Iris pigment epithelial cell (primary cell): ENCODE measurements at regions not wholly inside any gene's neighbourhood (a gene's known extent, or its start where the extent isn't known, plus 50 kb on each side); places are given as distances from the start of the nearest gene placed in this dataset.

Source experiments
- DNase-seq: peaks from one replicate; pipeline ENCODE4 v3.0.0-alpha.2; 2011; ENCODE audit warnings: low read depth

- DNase-seq, result no peak
Measured at GRCh38 chr9:20114974-20115373, 326.1 kb upstream of the SLC24A2 start.

DNA sequence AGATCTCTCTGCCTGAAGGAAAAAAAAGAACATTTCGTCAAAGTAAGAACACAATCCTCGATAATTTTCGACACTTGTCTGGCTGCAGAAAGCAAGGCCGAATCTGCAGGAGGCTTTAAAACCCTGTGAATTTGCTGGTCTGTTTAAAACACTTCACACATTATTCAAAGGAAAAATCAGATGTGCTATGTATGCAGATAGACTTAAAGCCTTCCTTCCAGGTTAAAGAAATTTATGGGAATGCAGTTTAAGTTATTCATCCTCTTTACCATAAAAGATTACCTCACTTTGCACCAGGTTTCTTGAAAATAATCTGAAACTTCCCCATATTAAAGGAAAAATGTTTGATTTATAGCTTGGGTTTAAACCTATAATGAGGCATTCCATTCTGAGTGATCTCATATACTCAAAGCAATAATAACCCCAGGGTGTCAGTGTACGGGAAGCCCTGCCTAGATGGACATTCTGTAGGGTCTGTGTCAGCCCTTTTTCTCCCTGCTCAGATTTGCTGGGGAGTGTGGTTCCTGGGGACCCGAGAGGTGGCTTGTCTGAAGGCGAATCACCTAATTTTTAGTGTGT, 323.5 kb upstream of the SLC24A2 start:
- no peak for DNase-seq

DNA sequence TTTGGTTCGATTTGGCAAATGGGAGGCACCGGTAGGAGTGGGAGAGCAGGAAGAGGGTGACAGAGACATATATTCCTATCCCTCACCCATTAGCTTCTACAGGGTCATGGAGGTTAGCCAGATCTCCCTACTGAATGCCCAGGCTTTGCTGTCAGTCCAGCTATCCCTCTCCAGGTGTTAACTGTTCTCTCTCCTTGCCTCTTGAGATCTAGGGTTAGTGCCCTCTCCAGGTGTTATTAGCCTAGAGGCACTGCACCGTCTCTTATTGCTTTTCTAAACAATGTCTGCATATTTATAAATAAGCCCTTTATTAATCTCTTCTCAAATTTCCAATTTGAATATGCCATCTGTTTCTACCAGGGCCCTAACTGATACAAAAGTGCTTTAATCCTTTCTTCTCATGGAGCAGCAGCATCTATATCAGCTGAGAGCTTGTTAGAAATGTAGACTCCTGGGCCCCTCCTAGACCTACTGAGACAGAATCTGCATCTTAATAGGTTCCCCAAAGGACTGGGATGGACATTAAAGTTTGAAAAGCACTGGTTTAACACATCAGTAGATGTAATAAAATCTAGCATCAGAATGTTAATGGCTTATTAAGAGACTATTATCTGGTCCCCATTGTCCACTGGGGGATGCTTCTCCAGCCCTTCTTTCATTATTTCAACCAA, 322.5 kb upstream of the SLC24A2 start:
- DNase-seq, result no peak

- DNase-seq, result no peak
Measured at GRCh38 chr9:20095430-20096092, 306.7 kb upstream of the SLC24A2 start.

DNA sequence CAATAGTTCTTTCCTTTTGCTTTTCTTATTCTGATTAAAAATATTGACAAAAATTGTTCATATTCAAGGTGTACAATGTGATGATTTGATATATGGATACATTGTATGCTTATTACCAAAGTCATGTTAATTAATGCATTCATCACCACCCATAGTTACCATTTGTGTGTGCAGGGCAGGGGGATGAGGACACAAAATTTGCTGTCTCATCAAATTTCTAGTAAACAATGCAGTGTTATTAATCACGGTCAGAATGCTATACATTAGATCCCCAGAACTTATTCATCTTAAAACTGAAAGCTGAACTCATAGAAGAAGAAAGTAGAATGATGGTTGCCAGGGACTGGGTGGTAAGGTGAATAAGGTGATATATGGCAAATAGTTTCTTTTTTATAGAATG, 303.7 kb upstream of the SLC24A2 start:
- DNase-seq, result no peak

- peak; percentile 45 for DNase-seq
Measured at GRCh38 chr9:20087481-20087880, 298.6 kb upstream of the SLC24A2 start.

DNA sequence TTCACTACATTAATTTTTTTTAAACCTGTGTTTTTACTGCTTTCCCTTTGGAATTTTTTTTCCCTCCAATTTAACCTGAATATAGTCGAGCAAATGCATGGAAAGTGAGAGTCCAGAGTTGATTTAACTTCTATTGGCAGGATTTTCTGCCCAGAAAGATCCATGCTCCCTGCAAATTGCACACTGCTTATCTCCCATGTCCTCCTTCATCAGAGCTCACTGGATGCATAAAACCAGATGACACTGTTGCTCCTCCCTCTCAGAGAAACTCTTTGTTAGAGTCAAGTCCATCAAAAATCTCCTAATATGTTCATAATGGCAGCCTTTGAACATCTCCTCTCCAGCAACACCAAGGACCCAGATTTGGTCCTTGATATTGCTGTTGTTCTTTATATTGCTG, 297.0 kb upstream of the SLC24A2 start:
- no peak for DNase-seq

GRCh38 chr9:20084125-20084524, 295.3 kb upstream of the SLC24A2 start:
- no peak for DNase-seq

- no peak for DNase-seq
Measured at GRCh38 chr9:20083390-20083789, 294.6 kb upstream of the SLC24A2 start.

- DNase-seq, result no peak
Measured at GRCh38 chr9:20082831-20083230, 294.0 kb upstream of the SLC24A2 start.

- DNase-seq, result no peak
Measured at GRCh38 chr9:20082406-20082805, 293.6 kb upstream of the SLC24A2 start.

DNA sequence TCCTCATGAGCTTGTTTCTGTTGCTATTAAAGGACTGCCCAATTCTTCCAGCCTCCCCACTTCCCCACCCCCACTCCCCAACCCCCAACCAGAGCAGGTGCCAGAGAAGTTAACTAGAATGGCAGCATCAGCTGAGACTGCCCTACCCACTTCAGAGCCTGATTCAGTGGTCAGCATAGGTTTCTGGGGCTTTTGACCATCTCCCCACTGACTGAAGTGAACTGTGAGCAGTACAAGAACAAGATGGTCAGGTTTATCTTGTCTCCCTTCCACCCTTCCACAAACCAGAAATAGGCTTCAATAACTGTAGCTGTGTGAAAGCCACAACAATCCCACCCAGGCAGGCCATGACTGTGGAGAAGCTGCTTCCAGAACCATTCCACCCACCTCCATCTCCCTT, 289.4 kb upstream of the SLC24A2 start:
- DNase-seq, result no peak

- DNase-seq, result no peak
Measured at GRCh38 chr9:20074291-20074690, 285.5 kb upstream of the SLC24A2 start.

- peak; percentile 24 for DNase-seq
Measured at GRCh38 chr9:20070336-20070735, 281.5 kb upstream of the SLC24A2 start.

DNA sequence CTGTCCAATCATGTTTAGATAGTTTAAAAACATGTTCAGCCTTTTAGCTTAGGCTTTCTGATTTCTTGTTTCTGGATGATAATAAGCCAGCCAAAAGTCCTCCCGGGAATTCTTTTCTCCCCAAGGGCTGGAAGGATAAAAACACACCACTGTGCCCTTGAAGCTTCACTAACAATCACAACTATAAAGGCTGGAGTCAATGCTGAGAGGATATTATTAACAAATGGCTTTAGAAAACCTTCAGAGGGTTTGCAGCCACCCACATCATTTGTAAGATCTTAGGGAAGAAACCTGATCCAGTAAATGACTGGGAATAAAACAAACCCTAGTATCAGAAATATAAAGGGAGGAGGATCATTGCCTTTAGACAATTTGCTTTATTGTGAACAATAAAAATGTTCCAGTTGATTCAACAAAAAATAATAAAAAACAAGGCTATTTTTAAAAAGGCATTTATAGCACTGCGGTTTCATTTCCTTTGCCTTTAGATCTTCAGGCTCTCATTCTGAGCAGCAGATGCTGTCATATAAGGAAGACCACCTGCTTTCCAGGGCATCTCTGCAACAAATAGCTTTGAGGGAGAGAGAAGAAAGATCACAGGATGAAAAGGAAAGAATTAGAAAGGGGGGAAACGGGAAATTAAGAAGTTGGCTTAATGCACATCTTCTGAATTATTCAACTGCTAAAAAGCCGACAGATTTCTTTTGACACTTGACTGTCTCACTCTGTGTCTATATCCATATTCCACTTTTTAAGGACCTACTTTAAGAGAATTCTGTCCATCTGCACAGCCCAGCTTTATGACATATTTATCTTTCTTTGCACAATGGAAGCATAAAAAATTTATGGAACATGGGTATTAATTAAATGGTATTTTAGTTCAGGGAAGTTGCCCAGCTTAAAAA, 277.2 kb upstream of the SLC24A2 start:
- DNase-seq, result no peak

DNA sequence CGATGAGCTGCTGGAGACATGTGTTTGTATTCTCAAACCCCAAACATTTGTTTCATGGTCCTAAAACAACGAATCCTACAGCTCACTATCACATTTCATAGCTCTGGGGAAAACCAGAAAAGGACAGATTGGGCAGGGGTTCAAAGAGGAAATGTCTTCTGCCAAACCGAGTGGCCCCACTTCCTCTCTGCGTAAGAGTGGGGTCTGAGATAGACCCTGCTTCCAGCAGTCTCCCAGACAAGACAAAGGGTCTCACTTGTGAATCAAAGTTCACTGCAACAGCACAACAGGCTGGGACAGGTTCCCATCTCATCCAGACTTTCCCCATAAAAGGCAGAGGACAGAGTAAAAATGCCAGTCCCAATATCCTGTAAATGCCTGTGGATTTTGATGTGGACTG, 276.2 kb upstream of the SLC24A2 start:
- DNase-seq, result no peak

DNA sequence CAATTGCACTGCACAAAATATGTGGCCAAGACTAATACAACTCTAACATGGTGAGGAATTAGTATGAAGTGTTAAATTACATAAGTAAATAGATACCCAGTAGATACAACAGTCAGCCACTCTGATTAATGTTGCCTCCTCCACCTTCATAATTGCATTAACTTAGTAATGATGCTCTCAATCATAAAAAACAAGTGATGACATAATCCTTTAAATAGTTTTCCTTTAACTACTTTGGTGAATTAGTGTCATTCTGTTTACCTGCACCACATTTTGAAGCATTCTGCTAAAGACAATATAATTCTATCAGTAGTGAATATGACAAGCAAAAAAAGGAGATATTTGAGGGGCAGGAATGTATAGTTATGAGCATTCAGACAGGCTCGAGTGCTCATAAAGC, 265.9 kb upstream of the SLC24A2 start:
- no peak for DNase-seq

DNA sequence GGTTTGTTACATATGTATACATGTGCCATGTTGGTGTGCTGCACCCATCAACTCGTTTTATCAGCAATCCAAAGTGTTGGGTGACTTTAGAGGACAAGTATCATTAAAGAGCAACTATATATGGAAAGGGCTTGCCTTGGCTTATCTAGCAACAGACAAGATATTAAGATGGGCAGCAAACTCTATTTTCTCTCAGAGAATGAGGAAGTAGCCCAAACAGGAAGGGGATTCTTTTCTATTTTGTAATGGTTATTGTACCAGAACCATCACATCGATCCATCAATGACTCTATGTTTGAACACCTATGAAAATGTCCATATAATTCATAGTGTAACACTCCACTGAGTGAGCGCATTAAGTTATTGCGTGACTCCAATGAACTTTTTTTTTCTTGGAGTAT, 260.1 kb upstream of the SLC24A2 start:
- no peak for DNase-seq

GRCh38 chr9:20048437-20048836, 259.6 kb upstream of the SLC24A2 start:
- DNase-seq, result no peak

GRCh38 chr9:20044686-20045085, 255.8 kb upstream of the SLC24A2 start:
- peak; percentile 47 for DNase-seq

DNA sequence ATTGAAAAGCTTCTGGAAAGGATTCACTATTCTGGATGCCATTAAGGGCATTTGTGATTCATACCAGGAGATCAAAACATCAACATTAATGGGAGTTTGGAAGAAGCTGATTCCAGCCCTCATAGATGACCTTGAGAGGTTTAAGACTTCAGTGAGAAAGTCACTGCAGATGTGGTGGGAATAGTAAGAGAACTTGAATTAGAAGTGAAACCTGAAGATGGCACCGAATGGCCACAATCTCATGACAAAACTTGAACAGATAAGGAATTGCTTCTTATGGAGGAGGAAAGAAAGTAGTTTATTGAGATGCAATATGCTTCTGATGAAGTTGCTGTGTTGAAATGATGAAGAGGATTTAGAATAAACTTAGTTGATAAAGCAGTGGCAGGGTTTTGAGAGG, 254.6 kb upstream of the SLC24A2 start:
- no peak for DNase-seq

DNA sequence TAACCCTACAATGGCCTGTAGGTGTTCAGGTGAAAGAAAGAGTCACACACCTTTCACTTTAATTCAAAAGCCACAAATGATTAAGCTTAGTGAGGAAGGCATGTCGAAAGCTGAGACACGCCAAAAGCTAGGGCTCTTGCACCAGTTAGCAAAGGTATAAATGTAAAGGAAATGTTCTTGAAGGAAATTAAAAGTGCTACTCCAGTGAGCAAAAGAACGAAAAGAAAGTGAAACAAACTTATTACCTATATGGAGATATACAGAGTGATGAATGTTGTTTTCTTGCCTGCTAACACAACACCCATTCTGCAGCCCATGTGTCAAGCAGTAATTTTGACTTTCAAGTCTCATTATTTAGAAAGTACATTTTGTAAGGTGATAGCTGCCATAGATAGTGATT, 254.2 kb upstream of the SLC24A2 start:
- no peak for DNase-seq
